Spleen (tissue), 7 donors: ENCODE measurements at regions not wholly inside any gene's neighbourhood (a gene's known extent, or its start where the extent isn't known, plus 50 kb on each side); places are given as distances from the start of the nearest gene placed in this dataset.

Experiments
- POLR2A ChIP-seq, 3 donors: fragments of 450-650 bp; IDR thresholded peaks; one replicate each; pipeline ENCODE4 v1.5.1; 2017; ENCODE audit warnings: antibody characterized with exemption in 3 of 3, mild to moderate bottlenecking in 1 of 3
- POLR2AphosphoS5 ChIP-seq, 3 donors: sonication (generic); formaldehyde crosslinking; IDR thresholded peaks; one replicate each; pipeline ENCODE4 v1.5.1; 2017; ENCODE audit warnings: antibody characterized with exemption in 3 of 3
- TF ChIP-seq, protein P1 (sequence below), 11 experiments: fragments of 200-600 bp in 7 of 11; fragments of 450-650 bp in 4 of 11; sonication (generic) in 4 of 11; IDR thresholded peaks in 8 of 11; conservative IDR thresholded peaks in 3 of 11; 1 replicate in 7 of 11; 2 replicates in 4 of 11; pipeline versions ENCODE4 v1.4.0 to v1.8.0; 2016 to 2021; ENCODE audit warnings: antibody characterized with exemption in 11 of 11, inconsistent platforms in 4 of 11, mild to moderate bottlenecking in 1 of 11
- donor health status: DM: no; HTN: no; CAD: no; lungs with moderate emphysema.
- donor health status: DM: no; HTN: no; CAD: no.
- donor health status: DM: no; HTN: no; CAD: no.

GRCh38 chr7:50155755-50156154 is 62.7 kb upstream of the ZPBP start:
- TF ChIP-seq, protein P1, sequence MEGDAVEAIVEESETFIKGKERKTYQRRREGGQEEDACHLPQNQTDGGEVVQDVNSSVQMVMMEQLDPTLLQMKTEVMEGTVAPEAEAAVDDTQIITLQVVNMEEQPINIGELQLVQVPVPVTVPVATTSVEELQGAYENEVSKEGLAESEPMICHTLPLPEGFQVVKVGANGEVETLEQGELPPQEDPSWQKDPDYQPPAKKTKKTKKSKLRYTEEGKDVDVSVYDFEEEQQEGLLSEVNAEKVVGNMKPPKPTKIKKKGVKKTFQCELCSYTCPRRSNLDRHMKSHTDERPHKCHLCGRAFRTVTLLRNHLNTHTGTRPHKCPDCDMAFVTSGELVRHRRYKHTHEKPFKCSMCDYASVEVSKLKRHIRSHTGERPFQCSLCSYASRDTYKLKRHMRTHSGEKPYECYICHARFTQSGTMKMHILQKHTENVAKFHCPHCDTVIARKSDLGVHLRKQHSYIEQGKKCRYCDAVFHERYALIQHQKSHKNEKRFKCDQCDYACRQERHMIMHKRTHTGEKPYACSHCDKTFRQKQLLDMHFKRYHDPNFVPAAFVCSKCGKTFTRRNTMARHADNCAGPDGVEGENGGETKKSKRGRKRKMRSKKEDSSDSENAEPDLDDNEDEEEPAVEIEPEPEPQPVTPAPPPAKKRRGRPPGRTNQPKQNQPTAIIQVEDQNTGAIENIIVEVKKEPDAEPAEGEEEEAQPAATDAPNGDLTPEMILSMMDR (IDR thresholded peaks at IDR 0.05 in 8 of 11, conservative IDR thresholded peaks at IDR 0.05 in 3 of 11), result no peak
- TF ChIP-seq POLR2A (IDR thresholded peaks at IDR 0.05) (no peak), POLR2AphosphoS5 (IDR thresholded peaks at IDR 0.05) (no peak)
